ENCODE measurements at regions not wholly inside any gene's neighbourhood (a gene's known extent, or its start where the extent isn't known, plus 50 kb on each side); places are given as distances from the start of the nearest gene placed in this dataset.

DNA sequence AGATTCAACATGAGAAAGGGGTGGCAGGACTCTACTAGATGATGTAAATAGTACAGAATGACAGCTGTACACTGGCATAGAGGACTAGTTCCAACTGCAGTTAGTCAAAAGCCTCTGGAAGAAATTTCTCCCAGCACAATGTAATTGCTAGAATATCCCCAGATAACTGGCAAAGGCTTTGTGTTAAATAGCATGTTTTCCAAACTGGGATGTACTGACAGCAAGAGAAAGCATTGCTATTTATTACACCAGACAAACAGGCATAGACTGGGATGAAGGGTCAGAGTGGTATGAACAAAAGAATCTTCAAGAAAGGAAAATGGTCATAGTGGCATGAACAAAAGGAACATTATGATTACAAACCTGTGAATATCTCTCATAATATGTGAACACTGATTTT is 115.9 kb upstream of the CXADR start:
- no peak for TF ChIP-seq POLR2A (IDR thresholded peaks at IDR 0.05; ENCODE audit: low read depth, low read length)
- TF ChIP-seq TAF1 (IDR thresholded peaks at IDR 0.05; ENCODE audit: borderline replicate concordance, low read depth, low read length): no peak

Data from GM12892 (cell line).